Endothelial cell (in vitro differentiated cells): ENCODE measurements at regions not wholly inside any gene's neighbourhood (a gene's known extent, or its start where the extent isn't known, plus 50 kb on each side); places are given as distances from the start of the nearest gene placed in this dataset.

Experiments
- DNase-seq: peaks from one replicate; pipeline ENCODE4 v3.0.0; 2021; ENCODE audit warnings: low spot score
- H3K27ac Mint-ChIP-seq: one replicate; pipeline ENCODE4 v1.8.0; 2021; ENCODE audit warnings: mixed read lengths, inconsistent platforms; ENCODE audit not compliant: unreplicated experiment
- H3K27me3 Mint-ChIP-seq: one replicate; pipeline ENCODE4 v1.8.0; 2021; ENCODE audit warnings: mild to moderate bottlenecking, moderate library complexity, mixed read lengths, inconsistent platforms; ENCODE audit not compliant: unreplicated experiment
- H3K36me3 Mint-ChIP-seq: one replicate; pipeline ENCODE4 v1.8.0; 2021; ENCODE audit warnings: mild to moderate bottlenecking, low read depth, mixed read lengths, inconsistent platforms; ENCODE audit not compliant: unreplicated experiment
- H3K4me1 Mint-ChIP-seq: one replicate; pipeline ENCODE4 v1.8.0; 2021; ENCODE audit warnings: mild to moderate bottlenecking, mixed read lengths, inconsistent platforms; ENCODE audit not compliant: unreplicated experiment
- H3K4me3 Mint-ChIP-seq: one replicate; pipeline ENCODE4 v1.8.0; 2021; ENCODE audit warnings: mild to moderate bottlenecking, mixed read lengths, inconsistent platforms; ENCODE audit not compliant: unreplicated experiment
- H3K9me3 Mint-ChIP-seq: one replicate; pipeline ENCODE4 v1.8.0; 2021; ENCODE audit warnings: mixed read lengths, inconsistent platforms; ENCODE audit not compliant: unreplicated experiment
- TF ChIP-seq, protein P1 (sequence below): fragments of 200-600 bp; sonication (generic); IDR thresholded peaks from one replicate; pipeline ENCODE4 v1.5.0; 2021; ENCODE audit warnings: antibody characterized with exemption; ENCODE audit not compliant: unreplicated experiment

DNA sequence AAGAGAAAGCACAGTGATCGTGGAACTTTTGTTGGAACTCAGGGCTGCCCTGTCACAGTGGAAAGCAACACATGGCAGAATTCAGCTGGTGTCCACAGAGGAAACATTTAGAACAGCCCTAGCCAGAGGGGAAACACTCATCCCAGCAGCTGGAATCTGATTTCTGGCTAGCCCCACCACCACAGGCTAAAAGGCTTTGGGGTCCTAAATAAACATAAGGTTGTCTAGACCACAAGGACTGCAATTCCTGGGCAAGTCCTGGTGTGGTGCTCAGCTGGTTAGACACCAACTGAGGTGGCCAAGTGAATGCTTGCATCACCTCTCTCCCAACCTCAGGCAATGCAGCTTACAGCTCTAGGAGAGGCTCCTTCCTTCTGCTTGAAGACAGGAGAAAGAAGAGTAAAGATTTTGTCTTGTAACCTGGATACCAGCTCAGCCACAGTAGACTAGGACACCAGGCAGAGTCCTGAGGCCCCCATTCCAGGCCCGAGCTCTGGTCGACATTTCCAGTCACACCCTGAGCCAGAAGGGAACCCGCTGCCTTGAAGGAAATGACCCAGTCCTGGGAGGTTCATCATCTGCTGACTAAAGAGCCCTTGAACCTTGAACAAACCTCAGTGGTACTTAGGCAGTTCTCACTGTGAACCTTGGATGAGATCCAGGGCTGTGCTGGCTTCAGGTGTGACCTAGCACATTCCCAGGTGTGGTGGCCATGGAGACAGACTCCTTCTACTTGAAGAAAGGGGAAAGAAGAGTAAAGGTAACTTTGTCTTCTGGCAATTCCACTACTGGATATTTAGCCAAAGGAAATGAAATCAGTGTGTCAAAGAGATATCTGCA is 85.4 kb upstream of the PLXNC1 start:
- DNase-seq = no peak
- Mint-ChIP-seq H3K27me3 (peaks cover 4% of the 10 kb centered on the region), H3K27ac (no peak overlapping the region), H3K36me3 (no peaks in the 10 kb centered on the region), H3K4me3 (no peak overlapping the region), H3K9me3 (no peaks in the 10 kb centered on the region), H3K4me1 (no peaks in the 10 kb centered on the region)
- TF ChIP-seq, protein P1, sequence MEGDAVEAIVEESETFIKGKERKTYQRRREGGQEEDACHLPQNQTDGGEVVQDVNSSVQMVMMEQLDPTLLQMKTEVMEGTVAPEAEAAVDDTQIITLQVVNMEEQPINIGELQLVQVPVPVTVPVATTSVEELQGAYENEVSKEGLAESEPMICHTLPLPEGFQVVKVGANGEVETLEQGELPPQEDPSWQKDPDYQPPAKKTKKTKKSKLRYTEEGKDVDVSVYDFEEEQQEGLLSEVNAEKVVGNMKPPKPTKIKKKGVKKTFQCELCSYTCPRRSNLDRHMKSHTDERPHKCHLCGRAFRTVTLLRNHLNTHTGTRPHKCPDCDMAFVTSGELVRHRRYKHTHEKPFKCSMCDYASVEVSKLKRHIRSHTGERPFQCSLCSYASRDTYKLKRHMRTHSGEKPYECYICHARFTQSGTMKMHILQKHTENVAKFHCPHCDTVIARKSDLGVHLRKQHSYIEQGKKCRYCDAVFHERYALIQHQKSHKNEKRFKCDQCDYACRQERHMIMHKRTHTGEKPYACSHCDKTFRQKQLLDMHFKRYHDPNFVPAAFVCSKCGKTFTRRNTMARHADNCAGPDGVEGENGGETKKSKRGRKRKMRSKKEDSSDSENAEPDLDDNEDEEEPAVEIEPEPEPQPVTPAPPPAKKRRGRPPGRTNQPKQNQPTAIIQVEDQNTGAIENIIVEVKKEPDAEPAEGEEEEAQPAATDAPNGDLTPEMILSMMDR = no peak

- H3K4me3 Mint-ChIP-seq = no peak overlapping the region
- H3K9me3 Mint-ChIP-seq = no peaks in the 10 kb centered on the region
- no peak overlapping the region for H3K27ac Mint-ChIP-seq
- no peak for DNase-seq
- H3K36me3 Mint-ChIP-seq = no peaks in the 10 kb centered on the region
- peaks cover 3% of the 10 kb centered on the region for H3K27me3 Mint-ChIP-seq
- TF ChIP-seq, protein P1 = no peak
- H3K4me1 Mint-ChIP-seq = peaks cover 9% of the 10 kb centered on the region
Measured at GRCh38 chr12:94070520-94070919, 77.9 kb upstream of the PLXNC1 start.

DNA sequence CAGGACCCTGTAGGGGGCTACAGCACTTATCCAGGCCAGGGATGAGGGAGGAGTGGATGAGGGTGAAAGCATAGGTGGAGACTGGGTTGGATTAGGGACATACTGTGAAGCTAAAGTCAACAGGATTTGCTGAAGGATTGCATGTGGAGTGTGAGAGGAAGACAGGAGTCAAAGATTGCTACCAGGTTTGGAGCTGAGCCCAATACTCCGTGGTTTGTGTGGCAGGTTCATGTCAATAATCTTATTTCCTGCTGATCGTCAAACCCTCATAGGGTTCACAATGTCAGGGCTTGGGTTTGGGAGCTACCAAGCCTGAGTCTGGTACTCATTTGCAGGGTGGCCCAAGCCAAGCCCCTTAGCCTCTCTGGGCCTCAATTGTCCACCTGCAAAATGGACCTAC is 77.1 kb upstream of the PLXNC1 start:
- no peaks in the 10 kb centered on the region for H3K9me3 Mint-ChIP-seq
- no peak overlapping the region for H3K27ac Mint-ChIP-seq
- peaks cover 1% of the 10 kb centered on the region for H3K27me3 Mint-ChIP-seq
- H3K4me1 Mint-ChIP-seq = peaks cover 9% of the 10 kb centered on the region
- TF ChIP-seq, protein P1 = no peak
- no peak overlapping the region for H3K4me3 Mint-ChIP-seq
- DNase-seq = no peak
- no peaks in the 10 kb centered on the region for H3K36me3 Mint-ChIP-seq

DNA sequence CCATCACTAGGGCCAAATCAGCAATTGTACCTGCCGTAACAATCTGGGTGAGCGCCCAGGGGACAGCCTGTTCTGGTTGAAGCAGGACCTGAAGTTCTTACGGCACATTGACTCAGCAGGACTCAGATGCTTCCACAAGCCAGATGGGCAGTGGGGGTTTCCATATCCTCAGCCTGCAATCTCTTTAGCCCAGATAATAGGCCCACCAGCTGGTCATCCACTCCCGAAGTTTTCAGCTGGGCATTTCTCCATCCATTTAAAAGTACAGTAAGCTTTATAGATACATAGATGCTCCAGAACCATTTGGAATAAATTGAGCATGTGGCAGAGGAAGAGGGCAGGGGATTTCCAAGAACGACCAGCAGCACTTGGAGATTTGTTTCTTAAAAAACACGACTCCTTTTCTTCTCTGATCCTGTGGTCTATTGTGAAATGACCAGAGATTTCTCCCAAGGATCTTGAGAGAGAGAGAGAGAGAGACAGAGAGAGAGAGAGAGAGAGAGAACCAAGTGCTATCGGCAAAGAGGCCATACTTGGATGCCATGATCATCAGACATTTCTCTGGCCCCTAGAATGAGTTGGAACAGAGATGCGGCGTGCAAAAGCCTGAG is 74.8 kb upstream of the PLXNC1 start:
- no peaks in the 10 kb centered on the region for H3K36me3 Mint-ChIP-seq
- no peaks in the 10 kb centered on the region for H3K27me3 Mint-ChIP-seq
- DNase-seq = no peak
- TF ChIP-seq, protein P1 = no peak
- no peak overlapping the region for H3K4me3 Mint-ChIP-seq
- H3K4me1 Mint-ChIP-seq = peaks cover 17% of the 10 kb centered on the region
- H3K27ac Mint-ChIP-seq = no peak overlapping the region
- no peaks in the 10 kb centered on the region for H3K9me3 Mint-ChIP-seq

DNA sequence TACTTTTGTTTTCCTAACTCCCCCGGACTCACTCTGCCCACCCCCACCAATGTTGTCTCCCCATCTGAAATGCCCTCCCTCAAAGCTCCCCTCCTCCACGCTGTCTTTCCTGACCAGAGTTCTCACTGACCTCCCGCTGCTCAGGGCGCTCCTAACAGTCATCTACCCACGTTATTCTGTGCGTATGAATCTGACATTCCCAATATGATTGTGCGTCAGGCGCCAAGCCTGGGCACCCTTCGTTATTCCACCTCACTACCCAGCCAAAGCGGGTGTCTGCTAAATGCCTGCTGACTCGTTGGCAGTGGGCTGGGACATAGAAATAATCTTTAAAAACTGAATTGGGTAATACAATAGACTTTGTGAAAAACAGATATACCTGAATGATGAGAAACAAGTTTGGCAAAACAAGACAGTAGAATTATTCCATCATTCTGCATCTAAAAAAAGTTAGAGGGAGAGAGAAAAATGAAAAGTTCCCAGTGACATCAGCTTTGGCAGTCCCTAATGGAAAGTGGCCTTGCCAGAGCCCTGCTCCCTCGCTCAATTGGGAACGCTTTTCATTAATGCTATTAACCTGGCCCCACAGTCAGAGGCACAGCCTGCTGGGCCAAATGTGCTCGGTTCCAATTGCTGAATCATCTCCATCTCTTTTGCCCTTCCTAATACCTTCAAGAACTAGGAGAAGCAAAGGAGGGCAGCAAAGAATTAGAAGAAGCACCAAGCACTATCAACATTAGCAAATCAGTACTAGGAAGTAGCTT is 74.0 kb upstream of the PLXNC1 start:
- Mint-ChIP-seq H3K27ac (no peak overlapping the region), H3K9me3 (no peaks in the 10 kb centered on the region), H3K4me1 (peaks cover 22% of the 10 kb centered on the region), H3K27me3 (no peaks in the 10 kb centered on the region), H3K36me3 (no peaks in the 10 kb centered on the region), H3K4me3 (no peak overlapping the region)
- no peak for DNase-seq
- TF ChIP-seq, protein P1 = no peak
